ENCODE measurements at regions not wholly inside any gene's neighbourhood (a gene's known extent, or its start where the extent isn't known, plus 50 kb on each side); places are given as distances from the start of the nearest gene placed in this dataset.

GRCh38 chr2:209368406-209368805 lies 55.4 kb upstream of the MAP2 start:
- TF ChIP-seq CTCF (optimal IDR thresholded peaks at IDR 0.05 in 1 of 3, IDR thresholded peaks at IDR 0.05 in 1 of 3, conservative IDR thresholded peaks at IDR 0.05 in 1 of 3; ENCODE audit: extremely low read depth in 1 of 3, insufficient read depth in 2 of 3, low read length in 3 of 3) (no peak), EZH2 (IDR thresholded peaks at IDR 0.05; ENCODE audit: low read length) (no peak)

All from keratinocyte (primary cell).